SK-N-SH (cell line): ENCODE measurements at regions not wholly inside any gene's neighbourhood (a gene's known extent, or its start where the extent isn't known, plus 50 kb on each side); places are given as distances from the start of the nearest gene placed in this dataset.

Experiments used
- CTCF ChIP-seq: fragments of 200-600 bp; sonication (generic); IDR thresholded peaks from 2 replicates; pipeline ENCODE4 v1.6.1; 2017; ENCODE audit warnings: antibody characterized with exemption, mild to moderate bottlenecking, moderate library complexity
- ELF1 ChIP-seq: IDR thresholded peaks from 2 replicates; pipeline ENCODE4 v1.4.0; 2012
- EZH2phosphoT487 ChIP-seq: fragments of 200-600 bp; sonication (generic); IDR thresholded peaks from 2 replicates; pipeline ENCODE4 v1.6.1; 2017; ENCODE audit warnings: low read depth, mixed run types, mild to moderate bottlenecking, antibody characterized with exemption, moderate library complexity, borderline replicate concordance
- FOSL2 ChIP-seq: IDR thresholded peaks from 2 replicates; pipeline ENCODE4 v1.4.0; 2012; ENCODE audit warnings: low read depth, mild to moderate bottlenecking, moderate library complexity, borderline replicate concordance
- FOXM1 ChIP-seq: IDR thresholded peaks from 2 replicates; pipeline ENCODE4 v1.4.0; 2012; ENCODE audit warnings: low read depth, mild to moderate bottlenecking
- IRF3 ChIP-seq: fragments of 150-350 bp; IDR thresholded peaks from 2 replicates; pipeline ENCODE4 v1.6.1; 2016; ENCODE audit warnings: mild to moderate bottlenecking, low read depth, low read length
- JUND ChIP-seq: IDR thresholded peaks from 2 replicates; pipeline ENCODE4 v1.4.0; 2012
- MEF2A ChIP-seq: IDR thresholded peaks from 2 replicates; pipeline ENCODE4 v1.4.0; 2012; ENCODE audit warnings: low read depth, borderline replicate concordance
- MXI1 ChIP-seq: IDR thresholded peaks from 2 replicates; pipeline ENCODE4 v1.6.1; 2012; ENCODE audit warnings: mild to moderate bottlenecking, low read depth, low read length, improper control_type of control experiment
- NFIC ChIP-seq: IDR thresholded peaks from 2 replicates; pipeline ENCODE4 v1.4.0; 2012; ENCODE audit warnings: borderline replicate concordance
- PBX3 ChIP-seq: IDR thresholded peaks from 2 replicates; pipeline ENCODE4; 2012
- RCOR1 ChIP-seq: fragments of 150-350 bp; IDR thresholded peaks from 2 replicates; pipeline ENCODE4 v1.6.1; 2017; ENCODE audit warnings: antibody characterized with exemption, low read length
- REST ChIP-seq: IDR thresholded peaks from 2 replicates; pipeline ENCODE4 v1.6.1; 2012; ENCODE audit warnings: mild to moderate bottlenecking, low read depth, low read length, moderate library complexity
- SIN3A ChIP-seq: IDR thresholded peaks from 2 replicates; pipeline ENCODE4 v1.6.1; 2012; ENCODE audit warnings: low read depth, mild to moderate bottlenecking, low read length, moderate library complexity, borderline replicate concordance
- TCF12 ChIP-seq: IDR thresholded peaks from 2 replicates; pipeline ENCODE4 v1.4.0; 2012
- ZBTB33 ChIP-seq: IDR thresholded peaks from 2 replicates; pipeline ENCODE4 v1.4.0; 2012; ENCODE audit warnings: low read depth, borderline replicate concordance

- TF ChIP-seq REST (no peak), PBX3 (0 out of 2 replicates have a peak, but pooled peaks have one; percentile 26), RCOR1 (no peak), SIN3A (no peak), NFIC (peak; percentile 26; the same call in 1 of the 2 replicates), FOXM1 (no peak), MEF2A (no peak), IRF3 (no peak), MXI1 (no peak), ELF1 (no peak), TCF12 (peak; percentile 67), EZH2phosphoT487 (no peak), ZBTB33 (no peak), JUND (0 out of 2 replicates have a peak, but pooled peaks have one; percentile 5), CTCF (no peak), FOSL2 (peak; percentile 69; the same call in 1 of the 2 replicates)
Measured at GRCh38 chr6:139732451-139732850, 358.0 kb upstream of the CITED2 start (continued).
